GM12878 (cell line): ENCODE measurements at regions not wholly inside any gene's neighbourhood (a gene's known extent, or its start where the extent isn't known, plus 50 kb on each side); places are given as distances from the start of the nearest gene placed in this dataset.

Experiments
- ESRRA ChIP-seq: IDR thresholded peaks from 2 replicates; pipeline ENCODE4 v1.6.1; 2012; ENCODE audit warnings: mild to moderate bottlenecking, low read length, improper control_type of control experiment
- ETV6 ChIP-seq, 2 experiments: fragments of 450-650 bp in 1 of 2; IDR thresholded peaks in 1 of 2; conservative IDR thresholded peaks in 1 of 2; 2 replicates each; pipeline ENCODE4 v1.6.1; 2014; ENCODE audit warnings: antibody characterized with exemption in 1 of 2, borderline replicate concordance in 1 of 2, low read depth in 1 of 2, mild to moderate bottlenecking in 1 of 2, moderate library complexity in 1 of 2
- HDAC6 ChIP-seq: fragments of 200-600 bp; sonication (generic); IDR thresholded peaks from one replicate; pipeline ENCODE4 v1.8.0; 2017; ENCODE audit warnings: antibody characterized with exemption; ENCODE audit not compliant: unreplicated experiment
- POLR2AphosphoS5 ChIP-seq: IDR thresholded peaks from 2 replicates; pipeline ENCODE4 v1.6.1; 2011; ENCODE audit warnings: mild to moderate bottlenecking, low read length, inconsistent platforms
- SP1 ChIP-seq: IDR thresholded peaks from one replicate; pipeline ENCODE4 v1.6.1; 2011; ENCODE audit warnings: low read depth, low read length

GRCh38 chr19:31664997-31665396, 315.8 kb upstream of the TSHZ3 start:
- TF ChIP-seq HDAC6 (no peak), ESRRA (no peak), ETV6 (conservative IDR thresholded peaks at IDR 0.05 in 1 of 2, IDR thresholded peaks at IDR 0.05 in 1 of 2; ENCODE audit: borderline replicate concordance in 1 of 2, low read depth in 1 of 2) (no peak), POLR2AphosphoS5 (no peak), SP1 (no peak)
